Fibroblast of mammary gland (primary cell): ENCODE measurements at regions not wholly inside any gene's neighbourhood (a gene's known extent, or its start where the extent isn't known, plus 50 kb on each side); places are given as distances from the start of the nearest gene placed in this dataset.

Experiments
- DNase-seq: peaks from one replicate; pipeline ENCODE4 v3.0.0-alpha.2; 2010; ENCODE audit warnings: low read depth
- H3K4me3 ChIP-seq: 2 replicates; pipeline ENCODE4 v1.5.1; 2011; ENCODE audit warnings: low read depth, mild to moderate bottlenecking, low read length, moderate library complexity; ENCODE audit not compliant: control insufficient read depth
- CTCF ChIP-seq: conservative IDR thresholded peaks from 2 replicates; pipeline ENCODE4 v1.5.1; 2011; ENCODE audit warnings: low read depth, low read length, inconsistent platforms; ENCODE audit not compliant: control insufficient read depth, insufficient read depth

- DNase-seq, result peak; percentile 89
- no peak for TF ChIP-seq CTCF
- no peak overlapping the region for H3K4me3 ChIP-seq
These were observed 102.2 kb upstream of the SASH1 start for GRCh38 chr6:148240461-148240840.

GRCh38 chr6:148240861-148241477 lies 101.7 kb upstream of the SASH1 start:
- no peak overlapping the region for H3K4me3 ChIP-seq
- TF ChIP-seq CTCF, result no peak
- DNase-seq, result peak; percentile 28

GRCh38 chr6:148242180-148242579 lies 100.5 kb upstream of the SASH1 start:
- no peak overlapping the region for H3K4me3 ChIP-seq
- DNase-seq, result peak; percentile 21
- no peak for TF ChIP-seq CTCF

GRCh38 chr6:148244217-148244935 lies 98.3 kb upstream of the SASH1 start:
- TF ChIP-seq CTCF, result no peak
- DNase-seq, result no peak
- H3K4me3 ChIP-seq, result no peak overlapping the region

GRCh38 chr6:148247386-148248063 lies 95.1 kb upstream of the SASH1 start:
- DNase-seq, result no peak
- TF ChIP-seq CTCF, result no peak
- H3K4me3 ChIP-seq, result no peak overlapping the region

GRCh38 chr6:148249160-148249559 lies 93.5 kb upstream of the SASH1 start:
- no peak overlapping the region for H3K4me3 ChIP-seq
- no peak for TF ChIP-seq CTCF
- no peak for DNase-seq
